ENCODE measurements at regions not wholly inside any gene's neighbourhood (a gene's known extent, or its start where the extent isn't known, plus 50 kb on each side); places are given as distances from the start of the nearest gene placed in this dataset.

- Histone ChIP-seq H3K27me3 (ENCODE audit: insufficient read depth, low read length) (no peaks in the 10 kb centered on the region), H3K4me3 (ENCODE audit: low read length in 2 of 2) (no peak overlapping the region)
- POLR2A ChIA-PET (ENCODE audit: partially characterized antibody) = no interaction called here
Observed at GRCh38 chr16:6634151-6634550, 698.5 kb upstream of the RBFOX1 start.

GRCh38 chr16:6633456-6633855 is 699.2 kb upstream of the RBFOX1 start:
- no peak for DNase-seq
- Histone ChIP-seq H3K9me3 (ENCODE audit: control insufficient read depth in 1 of 2, low read length in 2 of 2) (no peaks in the 10 kb centered on the region), H3K27me3 (ENCODE audit: insufficient read depth, low read length) (no peaks in the 10 kb centered on the region), H3K4me1 (ENCODE audit: insufficient read depth, low read length) (no peaks in the 10 kb centered on the region), H3K4me3 (ENCODE audit: low read length in 2 of 2) (no peak overlapping the region), H3K36me3 (ENCODE audit: insufficient read depth, low read length) (no peaks in the 10 kb centered on the region), H3K27ac (ENCODE audit: low read depth, low read length) (no peak overlapping the region)
- H3K36me3 Mint-ChIP-seq = no peaks in the 10 kb centered on the region
- intact Hi-C loops (cut with micrococcal nuclease) = no loop called here
- peaks cover 0 to 3% (median 0%) of the 10 kb centered on the region in 8 donors for H3K9me3 Mint-ChIP-seq
- ChIA-PET POLR2A (ENCODE audit: partially characterized antibody) (no interaction called here), CTCF (ENCODE audit: partially characterized antibody) (interaction anchor here (1.1 kb wide), 1 partner anchor 9 kb away, joined by 5 read pairs; no protein-coding TSS in a partner anchor)
- no peaks in the 10 kb centered on the region for H3K27me3 Mint-ChIP-seq
- no peak overlapping the region for H3K27ac Mint-ChIP-seq
- no peaks in the 10 kb centered on the region for H3K4me1 Mint-ChIP-seq
- no peak overlapping the region for H3K4me3 Mint-ChIP-seq

More at GRCh38 chr16:6634151-6634550, 698.5 kb upstream of the RBFOX1 start:
- H3K9me3 Mint-ChIP-seq = peaks cover 0 to 3% (median 0%) of the 10 kb centered on the region in 8 donors
- no peak overlapping the region for H3K4me3 Mint-ChIP-seq
- no peaks in the 10 kb centered on the region for H3K36me3 Mint-ChIP-seq
- H3K4me1 Mint-ChIP-seq = no peaks in the 10 kb centered on the region
- CTCF ChIA-PET (ENCODE audit: partially characterized antibody) = no interaction called here
- no peaks in the 10 kb centered on the region for H3K36me3 ChIP-seq (ENCODE audit: insufficient read depth, low read length)
- intact Hi-C loops (cut with micrococcal nuclease) = no loop called here
- no peaks in the 10 kb centered on the region for H3K27me3 Mint-ChIP-seq
- no peak overlapping the region for H3K27ac Mint-ChIP-seq
- no peak overlapping the region for H3K27ac ChIP-seq (ENCODE audit: low read depth, low read length)
- H3K4me1 ChIP-seq (ENCODE audit: insufficient read depth, low read length) = no peaks in the 10 kb centered on the region
- no peaks in the 10 kb centered on the region for H3K9me3 ChIP-seq (ENCODE audit: control insufficient read depth in 1 of 2, low read length in 2 of 2)
- DNase-seq = no peak

- Histone ChIP-seq H3K36me3 (ENCODE audit: insufficient read depth, low read length) (no peaks in the 10 kb centered on the region), H3K4me1 (ENCODE audit: insufficient read depth, low read length) (no peaks in the 10 kb centered on the region), H3K9me3 (ENCODE audit: control insufficient read depth in 1 of 2, low read length in 2 of 2) (no peaks in the 10 kb centered on the region), H3K27me3 (ENCODE audit: insufficient read depth, low read length) (no peaks in the 10 kb centered on the region), H3K4me3 (ENCODE audit: low read length in 2 of 2) (no peak overlapping the region), H3K27ac (ENCODE audit: low read depth, low read length) (no peak overlapping the region)
- no peak for DNase-seq
- peaks cover 0 to 8% (median 4%) of the 10 kb centered on the region in 8 donors for H3K9me3 Mint-ChIP-seq
- H3K4me1 Mint-ChIP-seq = no peaks in the 10 kb centered on the region
- no peak overlapping the region for H3K4me3 Mint-ChIP-seq
- POLR2A ChIA-PET (ENCODE audit: partially characterized antibody) = no interaction called here
- H3K27ac Mint-ChIP-seq = no peak overlapping the region
- CTCF ChIA-PET (ENCODE audit: partially characterized antibody) = no interaction called here
- intact Hi-C loops (cut with micrococcal nuclease) = no loop called here
- no peaks in the 10 kb centered on the region for H3K27me3 Mint-ChIP-seq
- no peaks in the 10 kb centered on the region for H3K36me3 Mint-ChIP-seq
Observed at GRCh38 chr16:6629110-6629509, 703.5 kb upstream of the RBFOX1 start.

- intact Hi-C loops (cut with micrococcal nuclease) = no loop called here
- Mint-ChIP-seq H3K36me3 (no peaks in the 10 kb centered on the region), H3K27ac (no peak overlapping the region), H3K4me1 (no peaks in the 10 kb centered on the region), H3K27me3 (no peaks in the 10 kb centered on the region), H3K4me3 (no peak overlapping the region), H3K9me3 (peaks cover 0 to 9% (median 5%) of the 10 kb centered on the region in 8 donors)
- Histone ChIP-seq H3K27me3 (ENCODE audit: insufficient read depth, low read length) (no peaks in the 10 kb centered on the region), H3K36me3 (ENCODE audit: insufficient read depth, low read length) (no peaks in the 10 kb centered on the region), H3K4me3 (ENCODE audit: low read length in 2 of 2) (no peak overlapping the region), H3K9me3 (ENCODE audit: control insufficient read depth in 1 of 2, low read length in 2 of 2) (no peaks in the 10 kb centered on the region), H3K27ac (ENCODE audit: low read depth, low read length) (no peak overlapping the region), H3K4me1 (ENCODE audit: insufficient read depth, low read length) (no peaks in the 10 kb centered on the region)
- DNase-seq = no peak
- ChIA-PET CTCF (ENCODE audit: partially characterized antibody) (interaction anchor here (0.8 kb wide), 1 partner anchor 18 kb away, joined by 3 read pairs; no protein-coding TSS in a partner anchor), POLR2A (ENCODE audit: partially characterized antibody) (no interaction called here)
Observed at GRCh38 chr16:6625606-6626005, 707.0 kb upstream of the RBFOX1 start.

DNA sequence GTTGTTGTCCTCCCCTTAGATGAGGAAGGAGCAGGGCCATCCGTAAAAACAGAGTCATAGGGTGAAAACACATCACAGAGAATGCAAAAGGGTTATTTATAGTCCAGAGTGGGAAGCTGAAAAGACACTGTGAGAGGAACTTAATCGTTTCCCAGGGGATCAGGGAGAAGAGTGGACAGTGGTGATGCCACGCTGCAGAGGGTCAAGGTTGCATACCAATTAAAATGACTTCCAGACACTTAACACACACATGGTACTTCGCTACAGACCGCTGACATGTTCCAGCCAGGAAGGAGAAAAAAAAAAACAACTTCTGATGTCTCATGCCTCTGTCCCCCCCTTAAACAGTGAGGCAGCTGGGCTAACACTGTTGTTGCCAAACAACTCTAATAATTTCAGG is 713.8 kb upstream of the RBFOX1 start:
- intact Hi-C loops (cut with micrococcal nuclease) = no loop called here
- Mint-ChIP-seq H3K27me3 (no peaks in the 10 kb centered on the region), H3K9me3 (peaks cover 2 to 14% (median 11%) of the 10 kb centered on the region in 8 donors), H3K4me3 (no peak overlapping the region), H3K4me1 (no peaks in the 10 kb centered on the region), H3K36me3 (no peaks in the 10 kb centered on the region), H3K27ac (no peak overlapping the region)
- ChIA-PET CTCF (ENCODE audit: partially characterized antibody) (no interaction called here), POLR2A (ENCODE audit: partially characterized antibody) (no interaction called here)
- Histone ChIP-seq H3K4me1 (ENCODE audit: insufficient read depth, low read length) (no peaks in the 10 kb centered on the region), H3K36me3 (ENCODE audit: insufficient read depth, low read length) (no peaks in the 10 kb centered on the region), H3K27ac (ENCODE audit: low read depth, low read length) (no peak overlapping the region), H3K9me3 (ENCODE audit: control insufficient read depth in 1 of 2, low read length in 2 of 2) (no peaks in the 10 kb centered on the region), H3K4me3 (ENCODE audit: low read length in 2 of 2) (no peak overlapping the region), H3K27me3 (ENCODE audit: insufficient read depth, low read length) (no peaks in the 10 kb centered on the region)
- no peak for DNase-seq

- H3K27ac Mint-ChIP-seq = no peak overlapping the region
- no peaks in the 10 kb centered on the region for H3K36me3 Mint-ChIP-seq
- H3K4me1 Mint-ChIP-seq = no peaks in the 10 kb centered on the region
- CTCF ChIA-PET (ENCODE audit: partially characterized antibody) = no interaction called here
- Histone ChIP-seq H3K4me3 (ENCODE audit: low read length in 2 of 2) (no peak overlapping the region), H3K4me1 (ENCODE audit: insufficient read depth, low read length) (no peaks in the 10 kb centered on the region), H3K27me3 (ENCODE audit: insufficient read depth, low read length) (no peaks in the 10 kb centered on the region), H3K27ac (ENCODE audit: low read depth, low read length) (no peak overlapping the region), H3K9me3 (ENCODE audit: control insufficient read depth in 1 of 2, low read length in 2 of 2) (no peaks in the 10 kb centered on the region), H3K36me3 (ENCODE audit: insufficient read depth, low read length) (no peaks in the 10 kb centered on the region)
- intact Hi-C loops (cut with micrococcal nuclease) = no loop called here
- peaks cover 2 to 14% (median 10%) of the 10 kb centered on the region in 8 donors for H3K9me3 Mint-ChIP-seq
- POLR2A ChIA-PET (ENCODE audit: partially characterized antibody) = no interaction called here
- H3K27me3 Mint-ChIP-seq = no peaks in the 10 kb centered on the region
- no peak overlapping the region for H3K4me3 Mint-ChIP-seq
- no peak for DNase-seq
Observed at GRCh38 chr16:6616746-6617145, 715.9 kb upstream of the RBFOX1 start.

GRCh38 chr16:6615636-6616035 is 717.0 kb upstream of the RBFOX1 start:
- CTCF ChIA-PET (ENCODE audit: partially characterized antibody) = no interaction called here
- Mint-ChIP-seq H3K27ac (no peak overlapping the region), H3K9me3 (peaks cover 2 to 17% (median 10%) of the 10 kb centered on the region in 8 donors), H3K4me3 (no peak overlapping the region), H3K4me1 (no peaks in the 10 kb centered on the region), H3K36me3 (no peaks in the 10 kb centered on the region), H3K27me3 (no peaks in the 10 kb centered on the region)
- Histone ChIP-seq H3K9me3 (ENCODE audit: control insufficient read depth in 1 of 2, low read length in 2 of 2) (no peaks in the 10 kb centered on the region), H3K4me1 (ENCODE audit: insufficient read depth, low read length) (no peaks in the 10 kb centered on the region), H3K27ac (ENCODE audit: low read depth, low read length) (no peak overlapping the region), H3K36me3 (ENCODE audit: insufficient read depth, low read length) (no peaks in the 10 kb centered on the region), H3K27me3 (ENCODE audit: insufficient read depth, low read length) (no peaks in the 10 kb centered on the region), H3K4me3 (ENCODE audit: low read length in 2 of 2) (no peak overlapping the region)
- POLR2A ChIA-PET (ENCODE audit: partially characterized antibody) = no interaction called here
- no peak for DNase-seq
- intact Hi-C loops (cut with micrococcal nuclease) = no loop called here

DNA sequence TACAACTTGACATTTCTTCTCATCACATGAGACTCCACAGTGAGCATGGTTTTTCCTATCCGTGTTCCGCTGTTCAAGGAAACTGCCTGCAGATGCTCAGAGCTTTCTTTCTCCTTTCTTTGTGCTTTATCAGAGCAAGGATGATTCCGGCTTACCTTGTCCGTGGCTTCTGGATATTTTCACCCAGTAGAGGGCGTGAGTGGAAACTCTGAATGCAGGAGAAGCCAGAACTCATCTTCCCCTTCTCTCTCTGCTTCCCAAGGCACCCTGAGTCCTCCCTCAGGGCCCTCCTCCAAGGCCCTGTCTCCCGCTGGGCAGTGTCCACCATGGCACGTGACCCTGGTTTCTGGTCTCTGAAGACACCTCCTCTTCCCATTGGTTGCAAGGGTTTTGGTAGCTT is 721.1 kb upstream of the RBFOX1 start:
- Histone ChIP-seq H3K4me1 (ENCODE audit: insufficient read depth, low read length) (no peaks in the 10 kb centered on the region), H3K27ac (ENCODE audit: low read depth, low read length) (no peak overlapping the region), H3K9me3 (ENCODE audit: control insufficient read depth in 1 of 2, low read length in 2 of 2) (no peaks in the 10 kb centered on the region), H3K4me3 (ENCODE audit: low read length in 2 of 2) (no peak overlapping the region), H3K36me3 (ENCODE audit: insufficient read depth, low read length) (no peaks in the 10 kb centered on the region), H3K27me3 (ENCODE audit: insufficient read depth, low read length) (no peaks in the 10 kb centered on the region)
- H3K27ac Mint-ChIP-seq = no peak overlapping the region
- H3K27me3 Mint-ChIP-seq = no peaks in the 10 kb centered on the region
- no peaks in the 10 kb centered on the region for H3K36me3 Mint-ChIP-seq
- H3K4me1 Mint-ChIP-seq = no peaks in the 10 kb centered on the region
- DNase-seq = no peak
- ChIA-PET CTCF (ENCODE audit: partially characterized antibody) (no interaction called here), POLR2A (ENCODE audit: partially characterized antibody) (no interaction called here)
- H3K4me3 Mint-ChIP-seq = no peak overlapping the region
- H3K9me3 Mint-ChIP-seq = peaks cover under 1 to 15% (median 5%) of the 10 kb centered on the region in 8 donors
- intact Hi-C loops (cut with micrococcal nuclease) = no loop called here

Data from CD4-positive, alpha-beta memory T cell (primary cell).